GM23338 (cell line): ENCODE measurements at regions not wholly inside any gene's neighbourhood (a gene's known extent, or its start where the extent isn't known, plus 50 kb on each side); places are given as distances from the start of the nearest gene placed in this dataset.

ENCODE experiments used
- ATAC-seq: fragments of 200-7000 bp; cut with Tn5 transposase; 3 replicates; pipeline ENCODE4 v1.9.1; 2020
- DNase-seq: peaks from one replicate; pipeline ENCODE4 v3.0.0-alpha.2; 2015; ENCODE audit warnings: low spot score
- H2AFZ ChIP-seq: fragments of 200-600 bp; sonication (generic); 2 replicates; pipeline ENCODE4 v1.8.0; 2016; ENCODE audit warnings: antibody characterized with exemption, mild to moderate bottlenecking, moderate library complexity
- H3F3A ChIP-seq: fragments of 200-600 bp; sonication (generic); replicated peaks from 2 replicates; pipeline ENCODE4 v1.8.0; 2017; ENCODE audit warnings: antibody characterized with exemption, mixed run types, low read depth
- H3K27ac ChIP-seq: fragments of 200-600 bp; sonication (generic); 2 replicates; pipeline ENCODE4 v1.6.1; 2016; ENCODE audit warnings: low read depth
- H3K27me3 ChIP-seq: fragments of 200-600 bp; sonication (generic); 2 replicates; pipeline ENCODE4 v1.8.0; 2016; ENCODE audit warnings: mild to moderate bottlenecking, mixed run types, moderate library complexity; ENCODE audit not compliant: insufficient read depth
- H3K36me3 ChIP-seq: fragments of 200-600 bp; sonication (generic); 2 replicates; pipeline ENCODE4 v1.8.0; 2016; ENCODE audit warnings: mild to moderate bottlenecking; ENCODE audit not compliant: insufficient read depth
- H3K4me1 ChIP-seq: fragments of 200-600 bp; sonication (generic); 2 replicates; pipeline ENCODE4 v1.8.0; 2016; ENCODE audit warnings: mild to moderate bottlenecking, moderate library complexity; ENCODE audit not compliant: insufficient read depth
- H3K4me2 ChIP-seq: fragments of 200-600 bp; sonication (generic); 2 replicates; pipeline ENCODE4 v1.7.1; 2017; ENCODE audit warnings: mixed run types
- H3K4me3 ChIP-seq: fragments of 200-600 bp; sonication (generic); 2 replicates; pipeline ENCODE4 v1.6.1; 2016; ENCODE audit warnings: mixed run types
- H3K79me2 ChIP-seq: fragments of 200-600 bp; sonication (generic); replicated peaks from 2 replicates; pipeline ENCODE4 v1.8.0; 2017; ENCODE audit warnings: mild to moderate bottlenecking; ENCODE audit not compliant: insufficient read depth
- H3K9me2 ChIP-seq: fragments of 200-600 bp; sonication (generic); 2 replicates; pipeline ENCODE4 v1.8.0; 2017; ENCODE audit not compliant: insufficient read depth
- H4K20me1 ChIP-seq: fragments of 200-600 bp; sonication (generic); replicated peaks from 2 replicates; pipeline ENCODE4 v1.8.0; 2017; ENCODE audit warnings: mild to moderate bottlenecking; ENCODE audit not compliant: insufficient read depth
- H3K27ac Mint-ChIP-seq: 2 replicates; pipeline ENCODE4 v1.8.0; 2020; ENCODE audit warnings: inconsistent platforms, mild to moderate bottlenecking, moderate library complexity, mixed read lengths
- H3K27me3 Mint-ChIP-seq: 3 replicates; pipeline ENCODE4 v1.8.0; 2022; ENCODE audit warnings: low read depth, mild to moderate bottlenecking, moderate library complexity, mixed read lengths, inconsistent platforms; ENCODE audit not compliant: insufficient read depth, poor library complexity
- H3K36me3 Mint-ChIP-seq: 3 replicates; pipeline ENCODE4 v1.8.0; 2021; ENCODE audit warnings: low read depth, mild to moderate bottlenecking, inconsistent platforms, moderate library complexity, mixed read lengths
- H3K4me1 Mint-ChIP-seq: 3 replicates; pipeline ENCODE4 v1.8.0; 2020; ENCODE audit warnings: mild to moderate bottlenecking, inconsistent platforms, mixed read lengths
- H3K4me3 Mint-ChIP-seq: 3 replicates; pipeline ENCODE4 v1.8.0; 2021; ENCODE audit warnings: moderate library complexity, mild to moderate bottlenecking, inconsistent platforms, mixed read lengths
- H3K9me3 Mint-ChIP-seq: 3 replicates; pipeline ENCODE4 v1.8.0; 2020; ENCODE audit warnings: moderate library complexity, mild to moderate bottlenecking, inconsistent platforms, mixed read lengths
- CREB1 ChIP-seq: fragments of 250-450 bp; sonication (Bioruptor Pico); IDR thresholded peaks from 2 replicates; pipeline ENCODE4 v1.5.0; 2020; ENCODE audit warnings: low read depth, mild to moderate bottlenecking, moderate library complexity
- CTCF ChIP-seq, 2 experiments: fragments of 200-600 bp in 1 of 2; sonication (generic) in 1 of 2; conservative IDR thresholded peaks; 2 replicates each; pipeline versions ENCODE4 v1.5.1 to v1.6.1; 2016 to 2017; ENCODE audit warnings: antibody characterized with exemption in 2 of 2, low read depth in 2 of 2, mild to moderate bottlenecking in 2 of 2, moderate library complexity in 1 of 2
- ETS1 ChIP-seq: IDR thresholded peaks from 2 replicates; pipeline ENCODE4 v1.6.1; 2016; ENCODE audit warnings: antibody characterized with exemption
- EZH2 ChIP-seq: fragments of 200-600 bp; sonication (generic); IDR thresholded peaks from one replicate; pipeline ENCODE4 v1.8.0; 2017; ENCODE audit warnings: antibody characterized with exemption, mild to moderate bottlenecking, low read depth; ENCODE audit not compliant: unreplicated experiment
- EZH2phosphoT487 ChIP-seq: fragments of 200-600 bp; sonication (generic); IDR thresholded peaks from one replicate; pipeline ENCODE4 v1.8.1; 2018; ENCODE audit warnings: antibody characterized with exemption; ENCODE audit not compliant: unreplicated experiment
- JUNB ChIP-seq: IDR thresholded peaks from one replicate; pipeline ENCODE4 v1.6.1; 2016; ENCODE audit warnings: antibody characterized with exemption; ENCODE audit not compliant: unreplicated experiment
- NANOG ChIP-seq: IDR thresholded peaks from 2 replicates; pipeline ENCODE4 v1.6.1; 2016; ENCODE audit warnings: antibody characterized with exemption, borderline replicate concordance
- REST ChIP-seq: IDR thresholded peaks from one replicate; pipeline ENCODE4 v1.6.1; 2018; ENCODE audit warnings: antibody characterized with exemption; ENCODE audit not compliant: unreplicated experiment
- STAT1 ChIP-seq: IDR thresholded peaks from one replicate; pipeline ENCODE4 v1.6.1; 2016; ENCODE audit warnings: antibody characterized with exemption; ENCODE audit not compliant: unreplicated experiment
- ZNF114 ChIP-seq: fragments of 250-450 bp; sonication (Bioruptor Pico); IDR thresholded peaks from 2 replicates; pipeline ENCODE4 v1.5.0; 2020; ENCODE audit warnings: mild to moderate bottlenecking, moderate library complexity
- ZNF331 ChIP-seq: fragments of 250-450 bp; sonication (Bioruptor Pico); IDR thresholded peaks from 2 replicates; pipeline ENCODE4 v1.5.0; 2020; ENCODE audit warnings: low read depth, mild to moderate bottlenecking, moderate library complexity

- H3K4me1 ChIP-seq = no peaks in the 10 kb centered on the region
- H3F3A ChIP-seq = no peaks in the 10 kb centered on the region
- no peak for DNase-seq
- H3K36me3 ChIP-seq = no peaks in the 10 kb centered on the region
- Mint-ChIP-seq H3K9me3 (peaks cover 95% of the 10 kb centered on the region), H3K4me3 (no peak overlapping the region), H3K4me1 (no peaks in the 10 kb centered on the region), H3K27ac (no peak overlapping the region), H3K27me3 (peaks cover 3% of the 10 kb centered on the region), H3K36me3 (peaks cover 19% of the 10 kb centered on the region; the same call in 2 of the 3 replicates)
- no peak for ATAC-seq
- H3K27ac ChIP-seq = no peak overlapping the region
- no peaks in the 10 kb centered on the region for H4K20me1 ChIP-seq
- no peak overlapping the region for H3K4me3 ChIP-seq
- TF ChIP-seq REST = no peak
- no peak for TF ChIP-seq ETS1
- no peak for TF ChIP-seq EZH2
- TF ChIP-seq NANOG = no peak
- TF ChIP-seq CTCF (conservative IDR thresholded peaks at IDR 0.05; ENCODE audit: low read depth in 2 of 2) = no peak
- TF ChIP-seq JUNB = no peak
- no peak for TF ChIP-seq STAT1
- TF ChIP-seq EZH2phosphoT487 = no peak
- no peak for TF ChIP-seq ZNF114 (CRISPR knock-in tag)
- no peak overlapping the region for H2AFZ ChIP-seq
- H3K4me2 ChIP-seq = no peak overlapping the region
- no peaks in the 10 kb centered on the region for H3K9me2 ChIP-seq
- H3K79me2 ChIP-seq = no peaks in the 10 kb centered on the region
- no peaks in the 10 kb centered on the region for H3K27me3 ChIP-seq
These were observed 208.4 kb downstream of the UBE3A start for GRCh38 chr15:25230442-25230841.

GRCh38 chr15:25233766-25234350 is 205.0 kb downstream of the UBE3A start:
- no peak overlapping the region for H3K4me2 ChIP-seq
- Mint-ChIP-seq H3K4me1 (no peaks in the 10 kb centered on the region), H3K4me3 (no peak overlapping the region), H3K27ac (no peak overlapping the region), H3K9me3 (peaks cover 96% of the 10 kb centered on the region), H3K27me3 (peaks cover 5% of the 10 kb centered on the region), H3K36me3 (peaks cover 22% of the 10 kb centered on the region; the same call in 2 of the 3 replicates)
- ATAC-seq (no peak), DNase-seq (no peak)
- no peaks in the 10 kb centered on the region for H3K9me2 ChIP-seq
- no peaks in the 10 kb centered on the region for H3K27me3 ChIP-seq
- H3K36me3 ChIP-seq = no peaks in the 10 kb centered on the region
- H3K4me1 ChIP-seq = no peaks in the 10 kb centered on the region
- H3K27ac ChIP-seq = no peak overlapping the region
- H3K4me3 ChIP-seq = no peak overlapping the region
- TF ChIP-seq JUNB (no peak), ZNF331 (CRISPR knock-in tag) (no peak), CREB1 (CRISPR knock-in tag) (no peak)
- no peak overlapping the region for H2AFZ ChIP-seq
- H3F3A ChIP-seq = no peaks in the 10 kb centered on the region
- H3K79me2 ChIP-seq = no peaks in the 10 kb centered on the region
- no peaks in the 10 kb centered on the region for H4K20me1 ChIP-seq
